HEK293 (cell line): ENCODE measurements at regions not wholly inside any gene's neighbourhood (a gene's known extent, or its start where the extent isn't known, plus 50 kb on each side); places are given as distances from the start of the nearest gene placed in this dataset.

Source experiments
- CTCF ChIA-PET: fragments of 350-600 bp; formaldehyde crosslinking; extraction: SDS; loops from one replicate; lab custom pipeline; 2021; ENCODE audit warnings: antibody characterized with exemption; lab: Yijun Ruan, JAX
- POLR2A ChIA-PET: fragments of 300-600 bp; formaldehyde crosslinking; extraction: SDS; loops from one replicate; lab custom pipeline; 2020; ENCODE audit warnings: antibody characterized with exemption, inconsistent platforms; lab: Yijun Ruan, JAX
- H3K27ac ChIP-seq: fragments of 200-500 bp; sonication (Bioruptor generic); 2 replicates; pipeline ENCODE4 v1.5.1; 2014; ENCODE audit warnings: low read depth, low read length, control low read depth, inconsistent platforms; ENCODE audit errors: extremely low read depth
- H3K36me3 ChIP-seq, 2 experiments: fragments of 200-500 bp in 1 of 2; sonication (Bioruptor generic) in 1 of 2; 1 replicate in 1 of 2; 2 replicates in 1 of 2; pipeline ENCODE4 v1.5.1; 2014 to 2017; ENCODE audit warnings: inconsistent platforms in 2 of 2, low read length in 2 of 2; ENCODE audit not compliant: control insufficient read depth in 2 of 2, insufficient read depth in 1 of 2
- H3K4me1 ChIP-seq: fragments of 200-500 bp; sonication (Bioruptor generic); 2 replicates; pipeline ENCODE4 v1.5.1; 2014; ENCODE audit warnings: mild to moderate bottlenecking, low read length, inconsistent platforms; ENCODE audit not compliant: control insufficient read depth, insufficient read depth
- H3K4me3 ChIP-seq: 2 replicates; pipeline ENCODE4 v1.5.1; 2011; ENCODE audit warnings: low read depth, mild to moderate bottlenecking, control low read depth, low read length, moderate library complexity
- H3K9me3 ChIP-seq: fragments of 200-500 bp; sonication (Bioruptor generic); 2 replicates; pipeline ENCODE4 v1.5.1; 2014; ENCODE audit warnings: low read depth, low read length, inconsistent platforms; ENCODE audit not compliant: control insufficient read depth, insufficient read depth
- ELK4 ChIP-seq: IDR thresholded peaks from 2 replicates; pipeline ENCODE4 v1.6.1; 2011; ENCODE audit warnings: mild to moderate bottlenecking, low read depth, low read length, borderline replicate concordance
- HIC1 ChIP-seq: fragments of 450-650 bp; formaldehyde crosslinking; IDR thresholded peaks from 2 replicates; pipeline ENCODE4 v1.5.1; 2016; ENCODE audit warnings: missing biosample characterization, missing genetic modification characterization
- HOXC10 ChIP-seq: sonication (generic); formaldehyde crosslinking; IDR thresholded peaks from 2 replicates; pipeline ENCODE4 v1.8.1; 2023; ENCODE audit warnings: mild to moderate bottlenecking, missing genetic modification reagents
- PRDM1 ChIP-seq: fragments of 450-650 bp; formaldehyde crosslinking; IDR thresholded peaks from 2 replicates; pipeline ENCODE4; 2016; ENCODE audit warnings: missing biosample characterization, missing genetic modification characterization
- SETDB1 ChIP-seq: IDR thresholded peaks from one replicate; pipeline ENCODE4 v1.6.1; 2017; ENCODE audit warnings: mild to moderate bottlenecking, low read length, moderate library complexity, mixed read lengths; ENCODE audit not compliant: insufficient read length
- ZBTB10 ChIP-seq: fragments of 450-650 bp; formaldehyde crosslinking; IDR thresholded peaks from 2 replicates; pipeline ENCODE4 v1.5.1; 2016; ENCODE audit warnings: missing biosample characterization, missing genetic modification characterization
- ZNF140 ChIP-seq: fragments of 450-650 bp; formaldehyde crosslinking; IDR thresholded peaks from 2 replicates; pipeline ENCODE4 v1.5.1; 2016; ENCODE audit warnings: missing biosample characterization, missing genetic modification characterization
- ZNF155 ChIP-seq: fragments of 450-650 bp; formaldehyde crosslinking; IDR thresholded peaks from 2 replicates; pipeline ENCODE4 v1.5.1; 2016; ENCODE audit warnings: missing biosample characterization, missing genetic modification characterization
- ZNF354C ChIP-seq: fragments of 450-650 bp; formaldehyde crosslinking; IDR thresholded peaks from 2 replicates; pipeline ENCODE4 v1.5.1; 2016; ENCODE audit warnings: missing biosample characterization, missing genetic modification characterization, low read depth, borderline replicate concordance
- ZNF449 ChIP-seq: fragments of 450-650 bp; formaldehyde crosslinking; IDR thresholded peaks from 2 replicates; pipeline ENCODE4 v1.5.1; 2017; ENCODE audit warnings: missing biosample characterization, mild to moderate bottlenecking, missing genetic modification characterization, moderate library complexity
- ZNF510 ChIP-seq: fragments of 450-650 bp; formaldehyde crosslinking; IDR thresholded peaks from 2 replicates; pipeline ENCODE4 v1.5.1; 2018; ENCODE audit warnings: mild to moderate bottlenecking, missing genetic modification characterization, missing biosample characterization; ENCODE audit not compliant: insufficient replicate concordance
- ZNF529 ChIP-seq: fragments of 450-650 bp; formaldehyde crosslinking; IDR thresholded peaks from 2 replicates; pipeline ENCODE4 v1.5.1; 2017; ENCODE audit warnings: missing genetic modification characterization, missing biosample characterization; ENCODE audit not compliant: insufficient replicate concordance
- ZNF658 ChIP-seq: fragments of 450-650 bp; formaldehyde crosslinking; IDR thresholded peaks from 2 replicates; pipeline ENCODE4; 2016; ENCODE audit warnings: missing biosample characterization, missing genetic modification characterization
- ZNF791 ChIP-seq: fragments of 450-650 bp; formaldehyde crosslinking; IDR thresholded peaks from 2 replicates; pipeline ENCODE4 v1.5.1; 2016; ENCODE audit warnings: missing biosample characterization, missing genetic modification characterization
- ZNF792 ChIP-seq: fragments of 450-650 bp; formaldehyde crosslinking; IDR thresholded peaks from 2 replicates; pipeline ENCODE4 v1.5.1; 2016; ENCODE audit warnings: missing biosample characterization, missing genetic modification characterization
- ZNF843 ChIP-seq: fragments of 450-650 bp; formaldehyde crosslinking; IDR thresholded peaks from 2 replicates; pipeline ENCODE4 v1.5.1; 2016; ENCODE audit warnings: missing biosample characterization, missing genetic modification characterization
- ZSCAN23 ChIP-seq: fragments of 450-650 bp; formaldehyde crosslinking; IDR thresholded peaks from 2 replicates; pipeline ENCODE4 v1.5.1; 2016; ENCODE audit warnings: missing biosample characterization, missing genetic modification characterization
- ZXDB ChIP-seq: fragments of 450-650 bp; formaldehyde crosslinking; IDR thresholded peaks from 2 replicates; pipeline ENCODE4 v1.5.1; 2016; ENCODE audit warnings: missing biosample characterization, missing genetic modification characterization

- Histone ChIP-seq H3K4me3 (no peak overlapping the region), H3K36me3 (no peaks in the 10 kb centered on the region), H3K4me1 (no peaks in the 10 kb centered on the region), H3K9me3 (no peaks in the 10 kb centered on the region), H3K27ac (no peak overlapping the region)
- no peak for TF ChIP-seq ZNF140
- TF ChIP-seq HIC1 (tag by site-specific recombination) = no peak
- no peak for TF ChIP-seq ZNF843 (tag by site-specific recombination)
- no peak for TF ChIP-seq ELK4
- no peak for TF ChIP-seq HOXC10 (CRISPR knock-in tag)
- TF ChIP-seq PRDM1 (tag by site-specific recombination) = no peak
- TF ChIP-seq ZNF792 = no peak
- TF ChIP-seq ZNF529 (tag by site-specific recombination) = no peak
- TF ChIP-seq ZNF791 = no peak
- TF ChIP-seq ZBTB10 (tag by site-specific recombination) = no peak
- no peak for TF ChIP-seq ZXDB (tag by site-specific recombination)
- no peak for TF ChIP-seq ZNF155
- no peak for TF ChIP-seq ZNF510 (tag by site-specific recombination)
- TF ChIP-seq ZNF354C (tag by site-specific recombination) = no peak
- no peak for TF ChIP-seq ZNF658 (tag by site-specific recombination)
- CTCF ChIA-PET = no interaction called here
- POLR2A ChIA-PET = no interaction called here
These were observed 79.3 kb upstream of the ETV3 start for GRCh38 chr1:157217486-157217885.

- no peaks in the 10 kb centered on the region for H3K4me1 ChIP-seq
- no peak overlapping the region for H3K27ac ChIP-seq
- POLR2A ChIA-PET = no interaction called here
- no peak overlapping the region for H3K4me3 ChIP-seq
- H3K36me3 ChIP-seq = no peaks in the 10 kb centered on the region
- CTCF ChIA-PET = no interaction called here
- TF ChIP-seq ZNF449 (tag by site-specific recombination) (no peak), ZSCAN23 (tag by site-specific recombination) (no peak), ZNF529 (tag by site-specific recombination) (peak; percentile 80), SETDB1 (peak; percentile 70)
- H3K9me3 ChIP-seq = no peaks in the 10 kb centered on the region
These were observed 75.6 kb upstream of the ETV3 start for GRCh38 chr1:157213836-157214235.
